GM12891 (cell line): ENCODE measurements at regions not wholly inside any gene's neighbourhood (a gene's known extent, or its start where the extent isn't known, plus 50 kb on each side); places are given as distances from the start of the nearest gene placed in this dataset.

Experiments used
- POLR2A ChIP-seq: IDR thresholded peaks from 2 replicates; pipeline ENCODE4 v1.6.1; 2011; ENCODE audit warnings: low read depth, low read length, control low read depth
- TAF1 ChIP-seq: IDR thresholded peaks from 2 replicates; pipeline ENCODE4 v1.6.1; 2011; ENCODE audit warnings: low read depth, low read length, control low read depth

DNA sequence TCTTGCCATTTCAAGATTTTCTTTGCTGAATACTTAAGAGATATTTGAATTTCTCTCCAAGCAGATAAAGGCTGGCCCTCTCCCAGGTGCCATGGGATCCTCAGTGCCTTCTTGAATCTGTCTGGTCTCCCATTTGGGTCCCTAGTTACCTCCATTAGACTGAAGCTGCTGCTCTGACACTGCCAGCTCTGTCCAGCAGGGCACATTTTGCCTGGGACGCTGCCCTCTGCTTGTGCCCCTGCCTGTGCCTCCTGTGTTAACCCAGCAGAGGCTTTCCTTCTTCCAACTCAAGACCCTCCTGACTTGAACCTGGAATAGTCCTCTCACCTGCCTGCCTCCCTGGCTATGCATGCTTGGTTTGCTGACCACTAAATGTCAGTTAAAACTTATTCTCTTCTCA is 406.3 kb downstream of the BUD13 start:
- TF ChIP-seq POLR2A (no peak), TAF1 (no peak)
